ENCODE measurements at regions not wholly inside any gene's neighbourhood (a gene's known extent, or its start where the extent isn't known, plus 50 kb on each side); places are given as distances from the start of the nearest gene placed in this dataset.
A peak's percentile ranks its signal among the peaks of the same experiment; 100 is the strongest.

- TF ChIP-seq FOXA1 (IDR thresholded peaks at IDR 0.05), result no peak
- CTCF ChIA-PET, result no interaction called here
- POLR2A ChIA-PET, result no interaction called here
- DNase-seq (ENCODE audit: extremely low spot score), result no peak
These were observed 146.3 kb upstream of the SPOPL start for GRCh38 chr2:138355244-138355643.

DNA sequence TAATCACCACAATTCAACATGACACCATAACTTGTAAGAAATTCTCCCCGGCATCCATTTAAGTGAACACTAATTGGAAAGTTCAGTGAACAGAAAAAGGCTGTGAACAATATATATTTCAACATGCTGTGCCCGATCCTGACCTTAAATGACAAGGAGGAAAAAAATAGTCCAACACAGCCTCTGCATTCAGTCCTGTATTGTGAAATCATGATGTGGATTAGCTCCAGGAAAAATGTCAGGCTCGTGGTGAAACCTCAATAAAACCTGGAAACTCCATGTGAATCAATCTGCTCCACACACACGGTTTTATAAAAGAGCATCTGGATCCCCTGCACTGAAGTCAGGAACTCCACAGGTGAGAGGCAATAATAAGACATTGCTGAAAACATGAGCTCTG is 145.4 kb upstream of the SPOPL start:
- CTCF ChIA-PET, result no interaction called here
- TF ChIP-seq CTBP1 (IDR thresholded peaks at IDR 0.05; ENCODE audit: borderline replicate concordance) (no peak), ELF4 (IDR thresholded peaks at IDR 0.05) (no peak), L3MBTL2 (conservative IDR thresholded peaks at IDR 0.05) (no peak), ZNF384 (IDR thresholded peaks at IDR 0.05) (no peak), PKNOX1 (IDR thresholded peaks at IDR 0.05) (no peak), FOXK2 (IDR thresholded peaks at IDR 0.05) (no peak), SP1 (IDR thresholded peaks at IDR 0.05) (no peak), SUZ12 (IDR thresholded peaks at IDR 0.05) (no peak), NFRKB (IDR thresholded peaks at IDR 0.05) (no peak), BHLHE40 (IDR thresholded peaks at IDR 0.05; ENCODE audit: borderline replicate concordance) (no peak), HDGF (IDR thresholded peaks at IDR 0.05; ENCODE audit: borderline replicate concordance) (no peak), ARNT (IDR thresholded peaks at IDR 0.05) (no peak), LEF1 (IDR thresholded peaks at IDR 0.05; ENCODE audit: borderline replicate concordance) (no peak), FOXA1 (IDR thresholded peaks at IDR 0.05) (no peak)
- DNase-seq (ENCODE audit: extremely low spot score), result no peak
- POLR2A ChIA-PET, result no interaction called here

- CTCF ChIA-PET, result interaction anchor here (0.6 kb wide), 1 partner anchor 18 kb away, joined by 4 read pairs; no protein-coding TSS in a partner anchor
- POLR2A ChIA-PET, result no interaction called here
- no peak for TF ChIP-seq FOXK2 (IDR thresholded peaks at IDR 0.05)
- no peak for TF ChIP-seq ZNF384 (IDR thresholded peaks at IDR 0.05)
- no peak for TF ChIP-seq NFRKB (IDR thresholded peaks at IDR 0.05)
- no peak for TF ChIP-seq PKNOX1 (IDR thresholded peaks at IDR 0.05)
- TF ChIP-seq SP1 (IDR thresholded peaks at IDR 0.05), result no peak
- TF ChIP-seq ELF4 (IDR thresholded peaks at IDR 0.05), result no peak
- no peak for TF ChIP-seq LEF1 (IDR thresholded peaks at IDR 0.05; ENCODE audit: borderline replicate concordance)
- TF ChIP-seq FOXA1 (IDR thresholded peaks at IDR 0.05), result no peak
- no peak for TF ChIP-seq ARNT (IDR thresholded peaks at IDR 0.05)
- no peak for TF ChIP-seq FOXM1 (IDR thresholded peaks at IDR 0.05; ENCODE audit: borderline replicate concordance)
- TF ChIP-seq L3MBTL2 (conservative IDR thresholded peaks at IDR 0.05), result no peak
- no peak for TF ChIP-seq CTBP1 (IDR thresholded peaks at IDR 0.05; ENCODE audit: borderline replicate concordance)
- no peak for TF ChIP-seq SUZ12 (IDR thresholded peaks at IDR 0.05)
- DNase-seq (ENCODE audit: extremely low spot score), result no peak
These were observed 142.0 kb upstream of the SPOPL start for GRCh38 chr2:138359532-138359931.

DNA sequence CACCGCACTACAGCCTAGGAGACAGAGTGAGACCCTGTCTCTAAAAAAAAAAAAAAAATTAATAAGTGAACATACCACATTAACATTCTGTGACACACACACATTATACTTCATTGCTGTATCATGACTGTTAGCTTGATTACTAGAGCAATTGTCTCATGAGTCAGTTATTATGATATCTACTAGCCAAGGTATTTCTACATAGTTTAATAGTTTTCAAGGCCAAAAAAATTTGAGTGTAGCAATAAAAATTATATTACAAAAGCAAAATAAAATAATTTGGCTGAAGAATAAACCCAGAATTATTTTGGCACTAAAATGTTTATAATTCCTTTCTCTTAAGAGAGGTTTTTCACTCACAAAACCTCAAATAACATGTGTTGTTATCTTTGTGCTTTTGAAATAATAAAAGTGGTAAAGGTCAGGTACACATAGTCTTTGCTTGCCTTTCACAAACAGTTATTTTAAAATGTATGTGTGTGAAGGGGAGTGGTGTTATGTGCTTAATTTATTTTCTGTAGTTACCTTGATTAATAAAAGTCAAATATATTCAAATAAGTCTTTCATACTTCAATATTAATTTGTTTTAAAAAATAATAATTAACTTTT is 136.9 kb upstream of the SPOPL start:
- no peak for TF ChIP-seq ARNT (IDR thresholded peaks at IDR 0.05)
- no peak for TF ChIP-seq NFRKB (IDR thresholded peaks at IDR 0.05)
- POLR2A ChIA-PET, result no interaction called here
- CTCF ChIA-PET, result interaction anchor here (0.7 kb wide), 1 partner anchor 434 kb away, joined by 4 read pairs; no protein-coding TSS in a partner anchor
- DNase-seq (ENCODE audit: extremely low spot score), result no peak

DNA sequence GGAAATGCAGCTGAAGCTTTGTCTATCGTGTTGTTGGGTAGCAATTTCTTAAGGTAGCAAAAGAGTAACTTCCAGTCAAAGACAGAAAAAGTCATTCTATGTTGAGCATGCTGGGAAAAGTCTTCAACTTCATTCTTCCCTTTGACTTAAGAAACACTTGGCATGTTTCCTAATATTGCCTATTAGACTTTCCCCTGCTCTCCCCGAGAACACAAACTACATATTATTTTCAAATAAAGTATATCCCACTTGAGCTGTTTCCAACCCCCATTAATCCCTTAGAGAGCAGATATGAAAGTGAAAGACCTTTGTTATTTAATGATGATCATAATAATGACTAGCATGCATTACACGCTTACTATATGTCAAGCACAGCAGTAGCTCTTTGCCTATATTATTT is 136.0 kb upstream of the SPOPL start:
- TF ChIP-seq BHLHE40 (IDR thresholded peaks at IDR 0.05; ENCODE audit: borderline replicate concordance) (no peak), FOXA1 (IDR thresholded peaks at IDR 0.05) (no peak)
- POLR2A ChIA-PET, result no interaction called here
- CTCF ChIA-PET, result no interaction called here
- DNase-seq (ENCODE audit: extremely low spot score), result no peak

DNA sequence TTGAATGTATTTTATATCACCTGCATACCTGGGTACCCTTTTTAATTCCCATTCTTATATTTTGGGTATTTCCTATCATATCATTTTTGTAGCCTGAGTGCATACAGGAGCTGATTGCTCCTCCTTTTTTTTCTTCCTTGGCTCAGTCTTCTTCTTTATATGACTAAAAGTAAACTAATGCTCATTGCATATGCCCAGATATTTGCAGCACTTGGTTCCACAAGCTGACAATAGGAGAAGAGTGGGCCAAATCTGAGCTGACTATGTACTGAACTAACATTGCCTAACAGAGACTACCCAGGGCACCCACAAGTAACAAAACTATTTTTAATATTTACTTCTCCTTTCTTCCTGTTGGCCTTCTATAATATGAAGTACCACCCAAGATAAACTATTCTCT is 131.7 kb upstream of the SPOPL start:
- POLR2A ChIA-PET, result no interaction called here
- no peak for DNase-seq (ENCODE audit: extremely low spot score)
- TF ChIP-seq CTBP1 (IDR thresholded peaks at IDR 0.05; ENCODE audit: borderline replicate concordance), result no peak
- no peak for TF ChIP-seq FOXA1 (IDR thresholded peaks at IDR 0.05)
- TF ChIP-seq PKNOX1 (IDR thresholded peaks at IDR 0.05), result no peak
- CTCF ChIA-PET, result no interaction called here

DNA sequence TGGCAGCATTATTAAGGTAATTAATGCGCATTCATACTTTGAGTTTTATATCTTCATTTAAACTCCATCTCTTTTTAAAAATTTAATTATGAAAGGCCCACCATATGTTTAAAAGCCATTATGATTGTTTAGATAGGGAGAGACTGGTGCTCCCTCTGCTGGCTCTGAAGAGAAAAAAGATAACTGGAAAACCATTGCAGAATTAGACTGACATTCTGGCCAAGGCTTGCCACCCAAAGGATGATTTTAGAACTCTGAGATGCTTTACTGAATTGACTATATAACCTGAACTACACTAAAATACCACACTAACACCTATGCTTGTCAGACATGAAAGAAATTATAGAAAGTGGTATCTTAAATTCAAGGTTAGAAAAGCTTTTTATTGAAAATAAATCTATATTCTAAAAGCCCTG is 127.6 kb upstream of the SPOPL start:
- ChIA-PET POLR2A (no interaction called here), CTCF (no interaction called here)
- TF ChIP-seq PKNOX1 (IDR thresholded peaks at IDR 0.05) (no peak), NFRKB (IDR thresholded peaks at IDR 0.05) (no peak), L3MBTL2 (conservative IDR thresholded peaks at IDR 0.05) (no peak), SUZ12 (IDR thresholded peaks at IDR 0.05) (no peak), CTBP1 (IDR thresholded peaks at IDR 0.05; ENCODE audit: borderline replicate concordance) (no peak), TARDBP (IDR thresholded peaks at IDR 0.05) (no peak), FOXA1 (IDR thresholded peaks at IDR 0.05) (no peak), LEF1 (IDR thresholded peaks at IDR 0.05; ENCODE audit: borderline replicate concordance) (no peak), ZNF384 (IDR thresholded peaks at IDR 0.05) (no peak), ELF4 (IDR thresholded peaks at IDR 0.05) (no peak), FOXK2 (IDR thresholded peaks at IDR 0.05) (no peak), SP1 (IDR thresholded peaks at IDR 0.05) (no peak), HDGF (IDR thresholded peaks at IDR 0.05; ENCODE audit: borderline replicate concordance) (no peak), ARNT (IDR thresholded peaks at IDR 0.05) (no peak), BHLHE40 (IDR thresholded peaks at IDR 0.05; ENCODE audit: borderline replicate concordance) (no peak), FOXM1 (IDR thresholded peaks at IDR 0.05; ENCODE audit: borderline replicate concordance) (no peak)
- peak; percentile 18 for DNase-seq (ENCODE audit: extremely low spot score)
